ENCODE measurements at regions not wholly inside any gene's neighbourhood (a gene's known extent, or its start where the extent isn't known, plus 50 kb on each side); places are given as distances from the start of the nearest gene placed in this dataset.

GRCh38 chr3:187971629-187972028 is 182.3 kb upstream of the LPP start:
- 83 to 86% methylated on average over 4 of the region's 4 CpGs for WGBS, 2 donors
- H3K36me3 ChIP-seq: no peaks in the 10 kb centered on the region
- H3K4me1 ChIP-seq: peaks cover 0 to 15% (median 5%) of the 10 kb centered on the region in 4 donors
- H3K9me3 ChIP-seq: no peaks in the 10 kb centered on the region
- no peaks in the 10 kb centered on the region for H3K27me3 ChIP-seq
- no peak overlapping the region for H3K4me3 ChIP-seq
- TF ChIP-seq POLR2A (IDR thresholded peaks at IDR 0.05): no peak
- no peak for TF ChIP-seq EP300 (IDR thresholded peaks at IDR 0.05)
- TF ChIP-seq CTCF (IDR thresholded peaks at IDR 0.05): no peak
- DNase-seq (ENCODE audit: low spot score in 2 of 2): no peak
- no peak overlapping the region for H3K27ac ChIP-seq

DNA sequence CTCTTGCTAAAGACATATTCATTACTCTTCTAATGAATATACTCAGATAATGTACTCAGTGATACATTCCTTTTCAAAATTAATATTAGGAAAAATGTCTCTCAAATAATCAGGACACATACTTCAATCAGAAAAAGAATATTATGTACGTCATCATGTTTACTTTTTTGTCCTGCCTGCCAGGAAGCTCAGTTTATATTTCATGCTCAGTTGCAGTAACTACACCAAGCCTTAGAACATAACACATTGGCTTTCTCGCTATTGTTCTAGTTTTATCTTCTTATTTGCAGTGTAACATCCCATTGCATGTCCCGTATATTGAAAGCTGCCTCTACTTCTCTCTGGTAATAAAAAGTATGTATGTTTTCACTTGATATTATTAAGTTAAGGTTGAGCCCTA is 181.5 kb upstream of the LPP start:
- Histone ChIP-seq H3K4me3 (no peak overlapping the region), H3K27ac (no peak overlapping the region), H3K36me3 (no peaks in the 10 kb centered on the region), H3K4me1 (peaks cover 0 to 15% (median 5%) of the 10 kb centered on the region in 4 donors), H3K27me3 (no peaks in the 10 kb centered on the region), H3K9me3 (no peaks in the 10 kb centered on the region)
- WGBS, 2 donors: 79 to 97% methylated on average over 3 of the region's 3 CpGs
- TF ChIP-seq CTCF (IDR thresholded peaks at IDR 0.05) (no peak), EP300 (IDR thresholded peaks at IDR 0.05) (no peak), POLR2A (IDR thresholded peaks at IDR 0.05) (no peak)
- DNase-seq (ENCODE audit: low spot score in 2 of 2): no peak

DNA sequence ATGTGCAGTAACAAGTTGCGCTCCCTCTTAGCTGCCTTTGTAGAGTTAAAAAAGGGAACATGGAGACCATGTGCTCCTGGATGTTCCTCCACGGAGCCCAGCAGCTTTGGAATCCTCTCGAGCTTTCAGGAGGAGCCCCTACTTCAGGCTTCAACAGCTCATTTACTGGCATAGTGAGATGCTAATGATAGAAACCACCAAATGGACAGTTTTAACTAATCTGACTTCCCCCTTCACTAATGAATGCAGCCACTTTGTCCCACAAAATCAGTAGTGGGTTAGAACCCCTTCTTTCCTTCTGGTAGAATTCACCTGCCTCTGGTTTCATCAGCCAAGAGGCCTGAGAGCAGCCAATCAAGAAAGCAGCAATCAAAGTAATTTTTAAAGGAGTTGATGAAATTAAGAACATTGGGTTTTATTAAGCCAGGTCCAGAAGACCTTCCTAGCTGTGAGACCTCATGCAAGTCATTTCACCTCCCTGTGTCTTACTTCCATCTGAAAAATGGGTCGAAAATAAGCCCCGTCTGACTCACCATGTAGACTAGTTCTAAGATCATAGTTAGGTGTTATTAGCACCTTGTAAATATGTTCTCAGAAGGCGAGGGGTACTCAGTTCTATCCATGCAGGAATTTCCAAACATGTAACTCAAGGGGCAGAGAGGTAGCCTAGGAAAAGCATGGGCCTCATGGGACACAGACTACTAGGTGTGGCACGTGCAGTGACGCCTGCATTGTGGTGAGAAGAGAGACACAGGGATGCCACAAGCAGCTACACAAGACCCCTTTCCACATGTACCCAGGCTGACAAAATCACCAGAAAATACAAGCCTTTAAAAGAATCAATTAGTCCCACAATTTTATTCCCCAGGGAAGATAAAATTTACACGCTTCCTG is 179.7 kb upstream of the LPP start:
- no peaks in the 10 kb centered on the region for H3K9me3 ChIP-seq
- H3K27me3 ChIP-seq: no peaks in the 10 kb centered on the region
- no peak for DNase-seq (ENCODE audit: low spot score in 2 of 2)
- H3K27ac ChIP-seq: no peak overlapping the region
- WGBS, 2 donors: 78 to 87% methylated on average over 9 of the region's 9 CpGs
- peaks cover 0 to 19% (median 0%) of the 10 kb centered on the region in 4 donors for H3K4me1 ChIP-seq
- TF ChIP-seq POLR2A (IDR thresholded peaks at IDR 0.05) (no peak), EP300 (IDR thresholded peaks at IDR 0.05) (no peak), CTCF (IDR thresholded peaks at IDR 0.05) (no peak)
- no peak overlapping the region for H3K4me3 ChIP-seq
- H3K36me3 ChIP-seq: no peaks in the 10 kb centered on the region

DNA sequence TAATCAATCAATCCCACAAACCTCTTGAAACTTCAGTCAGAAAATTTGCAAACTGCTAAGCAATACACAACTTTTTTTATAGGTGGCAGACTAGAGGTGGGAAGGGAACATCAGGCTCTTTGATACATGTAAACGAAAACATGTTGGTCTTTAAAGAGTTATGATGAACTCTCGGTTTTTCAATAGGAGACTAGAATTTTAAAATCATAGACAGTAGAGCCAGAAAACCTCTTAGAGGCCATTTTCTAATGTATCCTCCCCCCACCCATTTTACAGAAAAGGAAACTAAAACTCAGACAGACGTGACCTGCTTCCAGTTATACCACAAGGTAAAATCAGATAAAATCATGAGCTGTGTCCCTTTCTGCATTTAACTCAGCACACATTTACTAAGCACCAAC is 179.1 kb upstream of the LPP start:
- no peak for TF ChIP-seq EP300 (IDR thresholded peaks at IDR 0.05)
- TF ChIP-seq CTCF (IDR thresholded peaks at IDR 0.05): peak; percentile 11 to 18 (median 17)
- no peak for TF ChIP-seq POLR2A (IDR thresholded peaks at IDR 0.05)
- H3K4me1 ChIP-seq: peaks cover 0 to 19% (median 0%) of the 10 kb centered on the region in 4 donors
- WGBS, 2 donors: 51% methylated on average over 3 of the region's 3 CpGs
- no peak overlapping the region for H3K4me3 ChIP-seq
- no peaks in the 10 kb centered on the region for H3K27me3 ChIP-seq
- no peaks in the 10 kb centered on the region for H3K36me3 ChIP-seq
- no peaks in the 10 kb centered on the region for H3K9me3 ChIP-seq
- DNase-seq (ENCODE audit: low spot score in 2 of 2): no peak
- peak overlapping the region in 1 of 4 donors; percentile 7 for H3K27ac ChIP-seq

DNA sequence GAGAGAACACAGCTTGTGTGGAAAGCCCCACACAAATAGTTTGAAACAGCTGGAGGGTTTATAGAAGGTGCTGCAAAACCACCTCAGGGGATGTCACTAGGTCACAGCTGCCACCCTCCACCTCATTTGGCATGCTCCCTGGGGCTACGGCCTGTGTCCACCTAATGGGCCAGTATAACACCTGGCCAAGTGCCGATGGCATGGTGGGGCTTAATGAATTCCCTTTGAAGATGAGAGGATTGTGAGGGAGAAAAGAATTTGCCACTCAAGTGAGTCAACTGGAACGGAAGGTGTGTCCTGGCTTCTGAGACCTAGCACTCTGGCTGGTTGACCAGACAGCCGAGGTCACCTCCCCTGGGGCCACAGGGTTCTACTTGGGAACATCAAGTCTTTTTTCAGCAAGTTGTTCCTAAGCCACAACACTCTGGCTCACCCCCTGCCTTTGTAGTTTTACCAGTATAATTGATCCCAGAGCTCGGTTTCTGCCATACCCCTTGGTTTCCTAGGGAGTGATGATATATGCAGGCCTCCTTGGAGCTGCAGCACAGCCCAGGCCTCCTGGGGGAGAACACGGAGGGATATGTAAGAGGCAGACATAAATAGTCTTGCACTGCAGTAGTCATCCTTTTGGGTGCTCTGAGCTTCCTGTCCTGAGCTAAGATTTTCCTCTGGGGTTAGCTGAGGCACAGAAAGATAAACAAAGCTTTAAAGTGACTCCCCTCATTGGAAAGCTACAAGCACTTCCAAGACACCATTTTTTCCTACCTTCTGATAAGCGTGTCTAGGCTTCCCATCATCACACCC is 178.2 kb upstream of the LPP start:
- no peak overlapping the region for H3K4me3 ChIP-seq
- DNase-seq (ENCODE audit: low spot score in 2 of 2): peak; percentile 74 to 79
- TF ChIP-seq EP300 (IDR thresholded peaks at IDR 0.05) (peak in 1 of 2 donors; percentile 72), CTCF (IDR thresholded peaks at IDR 0.05) (no peak), POLR2A (IDR thresholded peaks at IDR 0.05) (no peak)
- no peaks in the 10 kb centered on the region for H3K36me3 ChIP-seq
- H3K27me3 ChIP-seq: no peaks in the 10 kb centered on the region
- WGBS, 2 donors: 69 to 72% methylated on average over 7 of the region's 7 CpGs
- no peak overlapping the region for H3K27ac ChIP-seq
- no peaks in the 10 kb centered on the region for H3K9me3 ChIP-seq
- peaks cover 0 to 19% (median 0%) of the 10 kb centered on the region in 4 donors for H3K4me1 ChIP-seq
